Stimulated activated CD4-positive, alpha-beta T cell treated with anti-CD3 and anti-CD28 coated beads, Interleukin-2, amount 100 ng/mL, for 4 hours (primary cell): ENCODE measurements at regions not wholly inside any gene's neighbourhood (a gene's known extent, or its start where the extent isn't known, plus 50 kb on each side); places are given as distances from the start of the nearest gene placed in this dataset.
"Not testable (repeated sequence)": the region's sequence is repeated elsewhere in the genome, so short reads cannot be mapped to it uniquely, and the experiment has no call there.

Experiments used
- DNase-seq: peaks from one replicate; pipeline ENCODE4 v3.0.0-alpha.2; 2020; ENCODE audit warnings: low read depth

DNA sequence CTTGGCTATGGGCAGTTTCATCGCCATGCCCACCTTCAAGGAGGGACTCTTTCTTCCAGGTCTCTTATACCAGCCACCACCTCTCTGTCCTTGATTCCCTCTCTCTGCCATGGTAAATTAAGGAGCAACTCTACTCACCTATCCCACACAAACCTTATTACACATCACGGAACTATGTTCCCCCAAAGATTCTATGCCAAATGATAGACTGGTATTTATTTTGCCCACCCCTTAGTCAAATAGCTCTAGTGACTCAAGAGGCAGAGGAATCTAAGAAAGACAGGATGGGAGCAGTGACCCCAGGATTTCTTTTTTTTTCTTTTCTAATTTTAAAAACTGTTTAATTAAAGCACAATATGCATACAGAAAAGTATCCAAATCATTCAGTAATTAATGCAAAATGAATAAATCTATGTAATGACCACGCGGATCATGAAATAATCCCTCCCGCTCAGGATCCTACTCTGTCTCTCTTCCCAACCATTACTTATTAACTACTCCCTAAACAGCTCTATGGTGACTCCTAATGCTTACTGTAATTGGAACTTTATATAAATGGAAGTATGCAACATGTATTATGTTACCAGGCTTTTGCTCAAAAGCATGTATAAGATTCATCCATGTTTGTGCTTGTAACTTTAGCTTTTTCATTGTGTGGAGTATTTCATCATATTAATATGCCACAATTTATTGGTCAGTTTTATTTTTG is 410.8 kb upstream of the RASGRP1 start:
- DNase-seq, result no peak

DNA sequence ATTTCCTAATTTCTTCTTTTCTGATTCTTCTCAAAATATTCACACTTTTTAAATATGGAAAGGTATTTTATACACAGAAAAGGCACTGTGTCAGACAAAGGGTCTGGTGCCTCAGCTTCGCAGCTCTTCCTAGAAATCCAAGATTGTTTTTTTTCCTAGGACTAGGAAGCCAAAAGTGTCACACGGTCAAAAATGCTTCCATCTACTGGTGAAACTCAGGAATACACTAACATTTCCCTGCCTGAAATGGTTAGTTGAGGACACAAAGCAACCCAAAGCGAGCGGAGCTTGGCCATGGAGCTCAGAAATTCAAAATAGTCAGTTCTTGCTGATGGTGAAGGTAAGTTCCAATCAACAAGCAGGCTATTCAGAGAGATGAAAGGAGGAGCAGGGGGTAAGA is 426.5 kb upstream of the RASGRP1 start:
- no peak for DNase-seq

DNA sequence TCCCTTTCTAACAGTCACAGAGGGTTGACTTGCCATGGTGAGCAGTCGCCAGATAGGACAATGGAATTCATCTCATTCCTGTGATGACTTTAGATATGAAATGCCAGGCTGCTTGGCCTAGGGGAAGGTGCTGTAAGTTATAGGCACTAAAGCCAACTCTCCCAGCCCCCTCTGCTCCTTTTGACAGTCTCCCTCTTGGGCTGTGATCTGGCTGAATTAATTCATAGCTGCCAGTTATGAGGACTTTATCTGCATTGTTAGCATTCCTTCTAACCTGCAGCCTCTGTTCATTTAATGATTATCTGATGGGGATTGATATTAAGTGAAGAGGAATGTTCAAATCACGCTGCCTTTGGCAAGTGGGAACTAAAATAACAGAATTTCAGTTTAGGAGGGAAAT is 427.1 kb upstream of the RASGRP1 start:
- no peak for DNase-seq

DNA sequence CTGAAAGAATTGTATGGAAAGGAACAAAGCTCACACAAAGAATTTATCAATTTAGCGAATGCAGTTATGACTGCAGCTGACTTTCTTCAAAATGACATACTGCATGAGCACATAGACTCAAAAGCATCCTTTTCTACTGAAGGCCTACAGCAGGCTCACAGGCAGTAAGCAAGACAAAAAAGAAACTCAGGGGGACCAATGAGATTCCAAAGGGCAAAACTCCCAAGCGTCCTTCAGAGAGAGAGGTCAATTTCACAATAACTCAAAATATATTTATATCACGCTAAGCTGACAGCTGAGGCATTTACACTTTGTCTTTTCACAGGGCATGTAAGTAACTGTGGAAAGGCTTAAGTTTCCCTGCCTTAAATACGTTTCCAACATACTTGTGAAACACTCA is 427.9 kb upstream of the RASGRP1 start:
- DNase-seq, result no peak

DNA sequence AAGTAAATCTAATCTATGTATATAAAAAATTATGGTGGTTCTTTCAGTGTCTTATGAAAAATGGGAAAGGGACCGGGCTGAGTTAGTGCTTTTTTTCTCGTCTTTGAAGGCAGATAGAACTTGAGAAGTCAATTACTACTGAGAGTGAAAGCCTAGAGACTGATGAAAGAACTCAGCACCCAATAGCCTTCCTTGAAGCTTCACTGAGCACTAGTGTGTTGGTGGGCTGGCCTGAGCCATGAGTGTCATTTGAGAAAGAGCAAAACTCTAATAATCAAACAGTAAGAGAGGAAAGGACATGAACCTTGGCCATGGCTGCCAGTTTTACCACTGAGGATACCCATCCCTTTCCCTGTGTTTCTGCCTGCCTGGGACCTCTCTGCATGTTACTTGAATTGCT is 428.3 kb upstream of the RASGRP1 start:
- no peak for DNase-seq

DNA sequence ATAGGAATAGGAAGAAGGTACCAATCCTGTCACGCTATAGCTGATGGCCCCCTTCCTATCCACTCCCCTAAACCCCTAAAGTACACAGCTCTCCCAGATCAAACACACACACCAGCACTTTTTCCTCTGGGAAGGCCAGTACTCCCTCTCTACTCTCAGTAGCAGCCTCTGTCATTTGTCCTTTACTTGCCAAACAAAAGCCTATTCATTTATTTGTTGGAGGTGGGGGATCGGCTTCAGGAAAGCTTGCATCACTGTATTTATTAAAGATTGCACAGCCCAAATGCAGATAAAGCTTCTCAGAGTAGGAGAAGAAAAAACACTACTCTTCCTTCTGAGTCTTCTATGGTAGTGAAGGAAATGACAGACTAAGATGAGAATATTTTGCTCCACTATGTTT is 429.7 kb upstream of the RASGRP1 start:
- DNase-seq, result no peak

DNA sequence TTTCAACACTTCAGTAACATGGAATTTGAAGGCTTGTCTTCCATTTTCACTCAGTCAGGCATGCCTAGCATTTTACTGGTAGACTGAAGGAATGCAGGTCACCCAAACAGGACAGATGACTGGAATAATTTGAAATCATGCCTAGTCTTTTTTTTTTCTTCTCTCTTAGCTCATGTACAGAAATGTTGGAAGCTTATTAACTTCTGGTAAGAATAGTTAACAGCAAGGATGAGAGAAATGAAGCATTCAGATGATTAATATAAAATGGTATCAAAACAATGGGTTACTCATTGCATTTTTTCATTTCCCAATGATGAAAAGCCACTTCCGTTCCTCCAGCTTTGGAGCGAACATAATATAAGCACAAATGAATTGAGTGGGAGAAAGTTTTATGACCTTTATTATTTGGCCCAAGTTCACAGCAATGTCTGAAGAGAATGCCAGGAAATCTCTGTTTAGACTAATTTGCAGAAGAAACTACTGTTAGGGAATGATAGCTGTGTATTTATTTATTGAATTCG is 431.6 kb upstream of the RASGRP1 start:
- DNase-seq, result no peak

DNA sequence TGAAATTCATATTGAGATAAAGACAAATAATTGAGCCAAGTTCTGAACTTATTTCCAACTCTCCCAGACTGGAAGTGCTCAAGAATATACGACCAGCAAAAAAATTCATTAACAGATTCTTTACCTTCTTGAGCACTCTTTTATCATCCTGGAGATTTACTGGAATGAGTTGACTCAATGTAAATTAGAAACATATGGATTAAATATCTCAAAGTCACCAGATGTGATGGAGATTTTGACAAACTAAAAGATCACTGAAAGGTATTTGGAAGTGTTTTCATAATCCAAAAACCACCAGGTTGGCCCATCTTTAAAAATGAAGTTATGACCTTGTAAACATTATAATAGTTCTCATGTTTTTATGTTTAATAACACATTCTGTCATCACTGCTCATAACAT is 433.2 kb upstream of the RASGRP1 start:
- no peak for DNase-seq

DNA sequence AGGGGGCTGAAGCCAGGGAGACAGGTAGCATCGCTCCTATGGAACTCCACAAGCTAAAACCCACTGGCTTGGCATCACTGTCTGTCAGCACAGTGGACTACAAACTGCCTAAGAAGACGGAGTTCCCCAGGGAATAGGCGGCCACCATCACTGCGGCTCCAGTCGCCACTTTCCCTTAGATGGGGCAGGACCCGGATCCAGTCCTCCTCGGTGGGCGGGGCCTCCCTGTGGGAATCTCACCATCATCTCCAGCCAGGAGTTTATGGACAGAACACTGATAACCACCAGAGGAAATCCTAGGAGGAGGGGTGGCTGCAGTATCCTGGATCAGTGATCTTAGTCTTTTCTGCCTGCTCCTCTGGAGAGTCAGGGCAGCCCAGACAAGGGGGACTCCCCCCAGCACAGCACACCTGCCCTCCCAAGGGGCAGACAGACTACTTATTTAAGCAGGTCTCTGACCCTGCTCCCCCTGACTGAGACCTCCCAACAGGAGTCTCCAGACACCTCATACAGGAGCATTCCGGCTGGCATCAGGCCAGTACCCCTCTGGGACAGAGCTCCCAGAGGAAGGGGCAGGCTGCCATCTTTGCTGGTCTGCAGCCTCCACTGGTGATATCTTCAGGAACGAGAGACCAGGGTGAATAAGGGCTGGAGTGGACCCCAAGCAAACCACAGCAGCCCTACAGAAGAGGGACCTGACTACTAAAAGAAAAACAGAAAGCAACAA is 435.6 kb upstream of the RASGRP1 start:
- no peak for DNase-seq

DNA sequence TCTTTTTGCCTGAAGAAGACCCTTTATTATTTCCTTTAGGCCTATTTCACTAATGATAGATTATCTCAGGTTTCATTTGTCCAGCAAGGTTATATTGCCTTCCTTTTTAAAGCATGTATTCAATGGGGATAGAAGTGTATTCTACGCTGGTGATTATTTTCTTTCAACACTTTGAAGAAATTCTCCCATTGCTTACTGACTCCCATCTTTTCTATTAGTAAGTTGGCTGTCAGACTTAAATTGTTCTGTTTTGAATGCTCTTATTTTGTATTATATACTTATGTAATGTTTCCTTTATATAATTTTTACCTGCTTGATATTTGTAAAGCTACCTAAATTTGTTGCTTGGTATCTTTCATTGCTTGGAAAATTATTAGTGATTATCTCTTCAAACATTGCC is 445.1 kb upstream of the RASGRP1 start:
- DNase-seq, result no peak

DNA sequence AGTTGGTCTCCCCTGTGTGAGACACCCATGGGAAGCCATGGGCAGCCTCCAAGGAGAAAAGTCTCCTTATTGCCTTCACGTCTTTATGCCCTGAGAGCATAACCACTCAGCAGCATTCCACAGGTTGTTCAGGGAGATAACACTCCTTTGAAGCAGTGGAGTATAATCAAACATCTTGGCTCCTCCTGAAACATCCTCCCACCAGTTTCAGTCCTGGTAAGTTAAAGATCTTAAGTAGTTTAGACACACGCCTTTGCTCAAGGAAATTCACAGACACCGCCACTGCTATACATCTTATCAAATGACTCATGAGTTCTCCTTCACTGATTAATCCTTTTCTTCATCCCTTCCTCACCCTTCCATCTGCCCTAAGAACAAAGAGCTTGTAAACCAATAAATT is 446.5 kb upstream of the RASGRP1 start:
- not testable (repeated sequence) for DNase-seq

DNA sequence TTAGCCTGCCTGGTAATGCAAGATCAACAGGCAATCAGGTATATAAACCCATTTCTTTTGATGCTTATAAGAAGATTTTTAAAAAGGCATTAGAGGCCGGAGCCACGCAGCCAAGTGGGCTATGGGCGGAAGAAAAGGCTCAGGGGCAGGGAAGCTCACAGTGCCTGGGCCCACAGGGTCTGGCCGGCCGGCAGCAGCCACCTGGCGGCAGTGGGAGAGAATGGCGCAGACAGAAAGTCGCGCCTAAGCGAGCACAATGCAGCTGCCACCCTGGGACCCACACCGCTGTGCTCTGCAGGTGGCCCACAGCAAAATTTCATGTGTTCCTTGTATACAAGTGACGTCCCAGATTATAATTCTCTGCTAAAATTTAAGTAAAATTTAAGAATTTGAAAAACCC is 448.6 kb upstream of the RASGRP1 start:
- DNase-seq, result no peak

DNA sequence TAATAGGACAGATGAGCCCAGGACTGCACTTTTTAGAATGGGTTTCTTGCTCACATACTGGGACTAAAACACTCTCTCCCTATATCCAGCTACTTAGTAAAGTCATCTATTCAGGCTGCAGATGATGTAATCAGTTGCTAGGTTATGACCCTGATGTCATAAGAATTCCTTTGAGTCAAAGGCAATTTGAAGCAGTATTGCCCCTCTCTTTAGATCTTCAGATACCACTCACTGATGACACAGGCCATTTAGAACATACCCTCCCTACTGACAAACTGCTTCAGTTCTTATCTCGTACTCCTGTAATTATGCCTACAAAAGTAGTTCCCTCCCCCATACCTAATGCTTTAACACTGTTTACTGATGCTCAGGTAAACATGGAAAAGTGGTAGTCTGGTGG is 450.1 kb upstream of the RASGRP1 start:
- no peak for DNase-seq

DNA sequence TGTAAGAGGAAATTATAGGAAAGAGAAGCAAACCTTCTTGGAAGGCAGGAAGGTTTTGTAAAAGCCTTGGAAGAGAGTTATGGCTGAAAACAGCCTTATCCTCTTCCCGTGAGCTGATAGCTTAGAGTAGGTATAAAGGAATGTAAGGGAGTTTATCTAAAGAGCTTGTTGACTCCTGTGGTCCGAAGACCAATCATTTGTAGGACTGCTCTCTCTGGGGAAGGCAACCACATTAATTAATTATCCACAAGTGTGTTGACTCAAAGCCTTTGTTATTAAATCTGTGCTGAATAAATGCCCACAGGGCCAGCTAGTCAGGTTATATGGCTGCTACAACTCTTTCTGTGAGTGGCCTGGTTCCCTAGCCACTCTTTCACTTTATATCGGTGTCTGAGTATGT is 452.1 kb upstream of the RASGRP1 start:
- no peak for DNase-seq

DNA sequence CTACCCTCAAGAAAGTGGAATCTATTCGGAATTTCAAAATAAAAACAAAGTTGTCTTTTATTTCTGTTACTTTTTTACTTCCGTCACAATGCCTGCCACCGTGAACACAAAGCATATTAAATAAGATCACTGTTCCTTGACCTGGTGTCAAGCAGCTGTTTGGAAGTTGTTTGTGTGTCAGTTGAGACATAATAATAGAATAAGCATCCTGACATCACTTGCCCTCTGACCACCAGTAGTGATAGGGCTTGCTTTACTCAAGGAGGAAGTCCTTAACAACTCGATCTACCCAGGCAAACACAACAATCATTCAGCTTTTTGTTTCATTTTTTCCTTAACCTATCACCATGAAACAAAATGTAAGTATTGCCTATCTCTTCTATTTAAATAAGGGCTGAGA is 454.4 kb upstream of the RASGRP1 start:
- no peak for DNase-seq

DNA sequence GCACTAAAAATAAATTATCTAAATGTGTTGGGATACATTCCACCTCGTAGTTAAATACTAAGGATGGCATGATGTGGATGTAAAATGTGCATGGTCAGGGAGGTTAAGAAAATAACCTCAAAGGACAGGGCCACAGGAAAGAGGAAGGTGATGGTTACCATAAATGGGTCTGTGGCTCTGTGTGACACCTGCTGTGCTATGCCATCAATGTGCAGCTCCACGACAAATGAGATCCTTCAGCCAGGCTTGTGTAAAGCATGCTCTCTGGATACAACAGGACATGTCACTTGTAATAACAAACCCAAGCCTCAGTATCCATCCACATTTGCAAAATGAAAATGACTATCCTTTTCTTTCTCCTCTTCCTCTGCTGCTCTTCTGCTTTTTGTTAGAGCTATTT is 456.7 kb upstream of the RASGRP1 start:
- DNase-seq, result no peak

DNA sequence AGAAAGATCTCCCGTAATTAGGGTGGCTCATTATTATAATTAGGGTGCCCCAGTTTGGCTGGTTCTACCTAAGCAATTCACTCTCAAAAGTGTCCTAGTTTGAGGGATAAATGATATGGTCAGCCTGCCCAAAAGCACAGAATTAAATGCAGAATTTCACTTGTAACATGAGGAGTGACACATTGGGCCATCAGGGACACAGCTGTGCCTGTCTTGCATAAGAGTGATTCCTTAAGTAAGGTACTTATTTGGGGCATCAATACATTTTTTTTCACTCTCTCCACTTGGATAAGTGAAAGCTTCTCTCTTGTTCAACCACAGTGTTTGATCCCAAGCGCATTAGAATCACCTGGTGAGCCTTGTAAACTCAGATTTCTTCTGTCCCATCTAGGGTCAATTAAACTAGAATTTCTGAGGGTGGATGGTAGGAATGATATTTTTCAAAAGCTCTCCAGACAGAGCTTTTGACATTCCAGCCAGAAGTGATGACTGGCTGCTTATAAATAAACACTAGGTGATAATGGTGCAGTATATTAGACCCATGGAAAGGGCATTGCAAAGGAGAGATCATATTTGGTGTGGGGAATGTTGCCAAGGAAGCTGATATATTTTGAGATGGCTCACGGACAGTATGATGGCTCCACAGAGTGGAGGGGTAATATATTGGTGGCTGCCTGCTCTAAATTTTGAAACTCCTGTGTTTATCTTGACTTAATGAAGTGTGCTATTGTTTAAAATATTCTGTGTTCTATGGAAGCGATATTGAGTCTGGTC is 458.1 kb upstream of the RASGRP1 start:
- DNase-seq, result no peak

DNA sequence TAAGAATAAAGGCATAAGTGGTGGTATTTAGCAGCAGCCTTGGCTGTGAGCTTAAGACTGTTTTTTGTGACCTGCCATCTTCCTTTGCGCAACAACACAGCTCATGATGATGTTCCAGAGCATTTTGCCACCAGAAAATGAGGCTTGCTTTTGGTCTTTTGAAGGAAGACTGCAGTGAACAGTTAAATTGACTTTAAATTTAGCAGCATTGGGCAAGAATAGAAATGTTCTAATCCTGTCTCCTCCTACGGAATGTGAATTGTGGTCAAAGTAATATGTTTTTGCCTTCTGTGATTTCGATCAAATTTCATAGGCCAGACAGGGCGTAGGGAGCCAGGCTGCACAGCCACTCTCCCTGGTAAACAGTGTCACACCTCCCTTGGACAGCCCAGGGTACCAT is 460.7 kb upstream of the RASGRP1 start:
- DNase-seq, result no peak

DNA sequence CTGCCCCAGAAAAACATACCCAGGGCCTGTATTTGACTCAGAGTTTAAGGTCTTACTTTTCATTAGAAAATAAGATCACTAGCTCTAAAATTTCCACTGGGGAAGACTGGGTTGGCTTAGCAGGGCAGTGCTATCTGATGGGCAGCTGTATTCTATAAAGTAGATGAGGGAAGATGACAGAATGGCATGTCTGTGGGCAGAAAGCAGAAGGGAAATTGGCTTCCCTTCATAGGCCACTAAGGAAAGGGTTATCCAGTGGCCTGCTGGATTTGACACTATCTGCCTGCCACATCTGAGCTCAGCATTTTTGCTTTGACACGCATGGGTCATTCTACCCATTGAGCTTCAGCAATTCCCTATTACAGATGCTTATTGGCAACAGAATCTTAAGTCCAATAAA is 461.3 kb upstream of the RASGRP1 start:
- no peak for DNase-seq

DNA sequence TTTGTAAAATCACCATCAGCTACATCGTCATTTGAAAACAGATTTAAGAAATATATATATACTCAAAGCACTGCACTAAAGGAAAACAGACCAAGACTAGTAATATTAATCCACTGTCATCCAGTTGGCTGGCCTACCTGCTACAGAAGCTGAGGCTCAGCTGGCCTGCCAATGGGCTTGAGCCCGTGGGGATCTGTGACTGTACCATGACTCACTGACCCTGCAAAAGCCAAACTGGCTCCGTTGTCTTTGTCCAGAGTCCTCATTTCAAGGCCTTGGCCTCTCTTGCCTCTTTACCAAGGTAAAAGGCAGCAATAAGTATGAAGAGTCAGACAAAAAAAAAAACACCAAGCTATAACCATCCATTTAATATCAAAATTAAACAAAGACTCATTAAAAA is 463.5 kb upstream of the RASGRP1 start:
- DNase-seq, result no peak

DNA sequence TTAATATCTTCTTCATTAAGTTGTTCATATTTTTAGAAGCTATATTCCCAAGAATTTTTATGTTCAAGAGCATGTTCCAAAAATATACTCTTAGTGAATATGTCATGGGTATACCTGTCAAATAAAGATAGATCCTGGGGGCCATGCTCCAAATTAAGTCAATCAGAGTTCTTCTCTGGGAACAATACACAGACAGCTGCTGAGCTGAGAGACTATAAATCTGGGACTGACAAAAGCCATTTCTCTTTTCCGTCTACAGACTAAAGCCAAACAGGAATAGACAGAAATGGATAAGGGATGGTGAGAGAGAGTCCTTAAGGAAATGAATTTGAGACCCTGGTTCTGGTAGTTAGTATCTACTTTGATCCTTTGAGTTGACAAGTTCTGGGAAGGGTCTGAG is 465.1 kb upstream of the RASGRP1 start:
- no peak for DNase-seq

DNA sequence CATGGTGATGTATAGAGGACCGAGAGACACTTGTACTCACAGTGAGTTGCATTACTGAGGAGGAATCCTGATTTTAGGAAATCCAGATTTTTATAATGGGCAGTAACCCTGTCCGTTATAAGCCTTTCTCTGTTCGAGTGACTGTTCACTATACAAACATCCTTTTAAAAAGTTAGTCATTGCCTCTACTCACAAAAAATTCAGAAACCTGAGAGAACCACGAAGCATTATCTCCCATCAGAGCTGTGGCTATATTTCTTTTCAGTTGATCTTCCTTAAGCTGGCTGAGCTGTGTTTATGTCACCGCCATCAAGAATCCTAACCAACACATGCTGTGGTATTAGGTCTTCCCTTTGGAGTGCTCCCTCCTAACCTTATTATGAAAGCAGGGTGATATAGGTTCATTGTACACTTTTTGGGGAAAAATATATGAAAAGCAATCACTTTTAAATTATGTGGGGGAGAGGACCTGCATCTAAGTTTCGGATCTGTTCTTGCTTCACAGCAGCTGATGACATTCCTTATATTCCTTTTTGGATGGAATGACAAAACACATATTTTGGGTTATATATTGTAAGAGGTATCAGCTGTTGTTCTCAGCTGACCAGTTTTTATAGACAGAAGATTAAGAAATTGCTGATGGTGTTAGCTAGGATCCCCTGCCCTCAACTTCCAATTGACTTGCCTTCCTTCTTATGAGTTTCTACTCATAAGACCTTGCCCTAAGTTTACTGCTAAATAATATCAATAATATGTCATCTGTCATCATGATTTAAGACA is 465.9 kb upstream of the RASGRP1 start:
- DNase-seq, result no peak
